WERI-Rb-1 (cell line): ENCODE measurements at regions not wholly inside any gene's neighbourhood (a gene's known extent, or its start where the extent isn't known, plus 50 kb on each side); places are given as distances from the start of the nearest gene placed in this dataset.

Source experiments
- DNase-seq: peaks from one replicate; pipeline ENCODE4 v3.0.0-alpha.2; 2020
- H3K27ac ChIP-seq: fragments of 250-450 bp; sonication (Bioruptor Pico); 2 replicates; pipeline ENCODE4 v1.5.1; 2020; ENCODE audit warnings: mild to moderate bottlenecking, moderate library complexity
- H3K27me3 ChIP-seq: fragments of 250-450 bp; sonication (Bioruptor Pico); 2 replicates; pipeline ENCODE4 v1.5.1; 2021; ENCODE audit warnings: mild to moderate bottlenecking, low read depth, moderate library complexity; ENCODE audit not compliant: insufficient read depth, severe bottlenecking
- H3K36me3 ChIP-seq: fragments of 250-450 bp; sonication (Bioruptor Pico); 2 replicates; pipeline ENCODE4 v1.5.1; 2020; ENCODE audit warnings: mild to moderate bottlenecking, moderate library complexity
- H3K4me3 ChIP-seq: 2 replicates; pipeline ENCODE4 v1.5.1; 2011; ENCODE audit warnings: low read depth, mild to moderate bottlenecking, control low read depth, low read length
- H3K9me3 ChIP-seq: fragments of 250-450 bp; sonication (Bioruptor Pico); 2 replicates; pipeline ENCODE4 v1.5.1; 2021; ENCODE audit warnings: mild to moderate bottlenecking, moderate library complexity; ENCODE audit not compliant: severe bottlenecking
- TF ChIP-seq, protein P1 (sequence below): IDR thresholded peaks from 2 replicates; pipeline ENCODE4 v1.5.1; 2011; ENCODE audit warnings: low read depth, mild to moderate bottlenecking, control low read depth, inconsistent platforms, low read length

DNA sequence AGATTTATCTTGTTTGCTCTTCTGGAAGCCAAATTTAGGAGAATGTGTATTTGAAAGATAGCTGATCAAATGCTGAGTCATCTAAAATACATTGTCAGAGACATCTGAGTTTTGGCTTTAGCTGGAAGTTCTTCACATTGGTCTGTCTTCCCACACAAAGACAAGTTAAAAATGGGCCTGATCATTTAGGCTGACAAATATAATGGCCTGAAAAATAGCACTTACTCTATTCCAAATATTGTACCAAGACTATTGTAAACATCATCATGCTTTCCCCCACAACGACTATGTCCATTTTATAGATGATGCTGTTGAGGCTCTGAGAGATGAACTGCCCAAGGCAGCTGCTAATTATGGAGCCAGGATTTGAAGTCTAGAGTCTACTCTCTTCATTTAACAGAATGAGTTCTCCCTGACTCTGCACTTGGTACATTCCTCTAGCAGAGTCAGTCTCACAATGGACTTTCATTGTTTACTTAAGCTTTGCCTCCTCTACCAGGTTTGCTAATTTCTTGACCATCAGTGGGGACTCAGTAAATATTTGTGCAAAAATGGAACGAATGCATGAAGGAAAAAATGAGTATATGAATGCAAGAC, 619.4 kb upstream of the KLF4 start:
- TF ChIP-seq, protein P1, sequence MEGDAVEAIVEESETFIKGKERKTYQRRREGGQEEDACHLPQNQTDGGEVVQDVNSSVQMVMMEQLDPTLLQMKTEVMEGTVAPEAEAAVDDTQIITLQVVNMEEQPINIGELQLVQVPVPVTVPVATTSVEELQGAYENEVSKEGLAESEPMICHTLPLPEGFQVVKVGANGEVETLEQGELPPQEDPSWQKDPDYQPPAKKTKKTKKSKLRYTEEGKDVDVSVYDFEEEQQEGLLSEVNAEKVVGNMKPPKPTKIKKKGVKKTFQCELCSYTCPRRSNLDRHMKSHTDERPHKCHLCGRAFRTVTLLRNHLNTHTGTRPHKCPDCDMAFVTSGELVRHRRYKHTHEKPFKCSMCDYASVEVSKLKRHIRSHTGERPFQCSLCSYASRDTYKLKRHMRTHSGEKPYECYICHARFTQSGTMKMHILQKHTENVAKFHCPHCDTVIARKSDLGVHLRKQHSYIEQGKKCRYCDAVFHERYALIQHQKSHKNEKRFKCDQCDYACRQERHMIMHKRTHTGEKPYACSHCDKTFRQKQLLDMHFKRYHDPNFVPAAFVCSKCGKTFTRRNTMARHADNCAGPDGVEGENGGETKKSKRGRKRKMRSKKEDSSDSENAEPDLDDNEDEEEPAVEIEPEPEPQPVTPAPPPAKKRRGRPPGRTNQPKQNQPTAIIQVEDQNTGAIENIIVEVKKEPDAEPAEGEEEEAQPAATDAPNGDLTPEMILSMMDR: no peak
- no peaks in the 10 kb centered on the region for H3K36me3 ChIP-seq
- H3K27me3 ChIP-seq: no peaks in the 10 kb centered on the region
- no peak overlapping the region for H3K4me3 ChIP-seq
- DNase-seq: no peak
- no peak overlapping the region for H3K27ac ChIP-seq
- H3K9me3 ChIP-seq: no peaks in the 10 kb centered on the region

DNA sequence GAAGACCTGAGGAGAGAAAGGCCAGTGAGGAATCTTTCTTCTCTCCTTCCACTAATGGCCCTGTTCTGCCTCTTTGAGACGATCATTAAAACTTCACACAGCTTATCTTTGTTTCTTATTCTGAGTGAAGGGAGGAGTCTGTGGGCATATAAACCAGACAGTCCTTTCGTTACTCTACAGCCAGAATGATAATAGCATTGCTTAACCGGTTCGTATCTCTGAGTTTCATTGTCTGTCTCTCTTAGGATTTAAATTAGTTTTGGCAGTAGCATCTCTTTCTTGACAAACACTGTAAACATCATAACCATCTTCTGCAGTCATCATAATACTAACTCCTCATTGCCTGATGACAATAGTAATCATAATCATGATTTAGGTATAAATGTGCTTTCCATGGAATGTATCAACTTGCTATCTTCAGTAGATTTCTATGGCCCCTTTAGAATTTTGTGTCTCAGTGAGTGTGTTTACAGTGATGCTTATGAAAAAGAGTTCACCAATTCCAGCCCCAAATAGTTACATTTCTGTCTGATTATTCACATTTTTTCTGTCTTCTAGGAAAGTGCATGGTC, 618.8 kb upstream of the KLF4 start:
- no peak for DNase-seq
- H3K27ac ChIP-seq: no peak overlapping the region
- H3K4me3 ChIP-seq: no peak overlapping the region
- H3K36me3 ChIP-seq: no peaks in the 10 kb centered on the region
- no peaks in the 10 kb centered on the region for H3K27me3 ChIP-seq
- H3K9me3 ChIP-seq: no peaks in the 10 kb centered on the region
- TF ChIP-seq, protein P1: no peak

DNA sequence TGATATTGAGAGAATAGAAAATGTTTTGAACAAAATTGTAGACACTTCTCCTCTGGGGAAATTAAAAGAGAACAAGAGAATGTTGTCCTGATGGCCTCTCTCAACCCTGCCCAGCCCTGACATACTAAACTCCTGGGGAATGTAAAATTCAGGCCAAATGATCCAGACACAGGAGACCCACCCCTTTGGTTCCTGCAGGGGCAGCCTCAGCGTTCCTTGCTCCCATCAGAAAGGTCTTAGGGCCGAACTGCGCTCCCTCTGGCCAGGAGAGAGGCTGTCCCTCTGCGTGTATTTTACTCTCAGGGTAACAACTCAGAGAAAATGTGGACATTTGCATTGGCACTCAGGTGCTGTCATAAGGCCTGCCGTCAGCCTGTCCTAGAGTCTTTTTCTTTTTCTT, 616.3 kb upstream of the KLF4 start:
- H3K9me3 ChIP-seq: no peaks in the 10 kb centered on the region
- no peaks in the 10 kb centered on the region for H3K36me3 ChIP-seq
- H3K27me3 ChIP-seq: no peaks in the 10 kb centered on the region
- TF ChIP-seq, protein P1: no peak
- no peak overlapping the region for H3K4me3 ChIP-seq
- no peak overlapping the region for H3K27ac ChIP-seq
- no peak for DNase-seq

DNA sequence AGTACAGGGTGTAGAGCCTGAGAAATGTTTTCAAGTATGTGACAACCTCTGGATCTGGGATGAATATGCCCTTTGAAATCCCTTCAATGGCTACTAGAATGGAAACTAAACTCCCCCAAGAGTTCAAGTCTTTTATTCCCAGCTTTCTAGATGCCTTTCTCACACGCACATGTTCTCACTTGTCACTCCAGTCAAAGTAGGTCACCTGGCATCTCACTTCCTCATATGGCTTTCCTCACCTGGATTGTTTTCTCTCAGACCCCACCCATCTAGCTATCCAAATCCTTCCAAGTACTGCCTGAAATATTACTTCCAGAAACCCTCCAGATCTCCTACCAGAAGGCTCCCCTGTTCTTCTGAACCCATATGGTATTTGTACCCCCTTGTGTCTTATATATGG, 615.4 kb upstream of the KLF4 start:
- H3K36me3 ChIP-seq: no peaks in the 10 kb centered on the region
- no peak for DNase-seq
- no peak overlapping the region for H3K4me3 ChIP-seq
- no peak overlapping the region for H3K27ac ChIP-seq
- H3K27me3 ChIP-seq: no peaks in the 10 kb centered on the region
- H3K9me3 ChIP-seq: no peaks in the 10 kb centered on the region
- TF ChIP-seq, protein P1: no peak

DNA sequence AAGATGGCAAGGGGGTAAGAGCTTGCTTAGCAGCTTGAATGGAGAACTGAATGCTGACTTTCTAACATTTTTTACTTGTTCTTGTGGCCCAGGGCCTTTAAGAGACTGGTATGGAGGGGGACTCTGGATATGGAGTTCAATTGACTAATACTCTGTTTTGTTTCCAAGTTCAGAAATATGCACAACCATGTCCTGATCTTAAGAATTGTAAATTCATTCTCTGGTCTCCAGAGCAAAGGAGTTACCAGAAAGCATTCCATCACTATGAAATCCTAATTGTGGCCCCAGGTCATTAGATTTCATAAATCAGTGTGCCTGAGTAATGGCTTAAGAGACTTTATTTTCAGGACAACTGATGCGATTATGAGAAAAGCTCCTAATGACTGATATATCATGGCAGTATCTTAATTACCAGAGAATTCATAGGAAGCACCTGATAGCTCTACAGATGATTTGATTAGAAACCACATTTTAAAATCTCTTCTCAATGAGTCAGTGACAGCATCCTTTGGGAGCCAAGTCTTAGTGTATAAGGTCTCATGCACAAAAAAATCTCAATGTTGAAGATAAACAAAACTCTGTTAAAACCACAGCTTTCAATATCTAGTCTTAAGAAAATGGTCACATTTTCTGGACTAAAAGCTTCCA, 613.6 kb upstream of the KLF4 start:
- Histone ChIP-seq H3K27me3 (no peaks in the 10 kb centered on the region), H3K4me3 (no peak overlapping the region), H3K36me3 (no peaks in the 10 kb centered on the region), H3K27ac (no peak overlapping the region), H3K9me3 (no peaks in the 10 kb centered on the region)
- no peak for DNase-seq
- TF ChIP-seq, protein P1: no peak
